Transverse colon (tissue), 4 donors: ENCODE measurements at regions not wholly inside any gene's neighbourhood (a gene's known extent, or its start where the extent isn't known, plus 50 kb on each side); places are given as distances from the start of the nearest gene placed in this dataset.

ENCODE experiments used
- POLR2A ChIP-seq: fragments of 450-650 bp; IDR thresholded peaks from one replicate; pipeline ENCODE4 v1.6.1; 2016; ENCODE audit warnings: antibody characterized with exemption, mild to moderate bottlenecking, moderate library complexity
- POLR2AphosphoS5 ChIP-seq, 3 donors: sonication (generic); formaldehyde crosslinking; IDR thresholded peaks; one replicate each; pipeline ENCODE4 v1.6.1; 2016; ENCODE audit warnings: antibody characterized with exemption in 3 of 3
- TF ChIP-seq, protein P1 (sequence below), 5 experiments: fragments of 200-600 bp in 3 of 5; fragments of 450-650 bp in 2 of 5; sonication (generic) in 3 of 5; IDR thresholded peaks; 1 replicate in 2 of 5; 2 replicates in 3 of 5; pipeline ENCODE4 v1.5.1; 2016 to 2017; ENCODE audit warnings: antibody characterized with exemption in 5 of 5, inconsistent platforms in 3 of 5, mild to moderate bottlenecking in 2 of 5, moderate library complexity in 1 of 5

DNA sequence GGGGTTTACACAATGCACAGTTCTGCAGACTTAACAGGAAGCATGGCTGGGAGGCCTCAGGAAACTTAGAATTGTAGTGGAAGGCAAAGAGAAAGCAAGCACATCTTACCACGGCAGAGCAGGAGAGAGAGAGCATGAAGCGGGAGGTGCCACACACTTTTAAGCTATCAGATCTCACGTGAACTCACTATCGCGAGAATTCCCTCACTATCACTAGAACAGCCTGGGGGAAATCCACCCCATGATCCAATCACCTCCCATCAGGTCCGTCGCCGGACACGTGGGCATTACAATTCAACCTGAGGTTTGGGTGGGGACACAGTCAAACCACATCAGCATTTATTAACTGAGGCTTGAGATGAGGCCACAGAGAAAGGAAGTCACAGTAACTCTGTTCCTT lies 326.7 kb downstream of the C16orf95 start:
- TF ChIP-seq POLR2A = no peak
- TF ChIP-seq, protein P1, sequence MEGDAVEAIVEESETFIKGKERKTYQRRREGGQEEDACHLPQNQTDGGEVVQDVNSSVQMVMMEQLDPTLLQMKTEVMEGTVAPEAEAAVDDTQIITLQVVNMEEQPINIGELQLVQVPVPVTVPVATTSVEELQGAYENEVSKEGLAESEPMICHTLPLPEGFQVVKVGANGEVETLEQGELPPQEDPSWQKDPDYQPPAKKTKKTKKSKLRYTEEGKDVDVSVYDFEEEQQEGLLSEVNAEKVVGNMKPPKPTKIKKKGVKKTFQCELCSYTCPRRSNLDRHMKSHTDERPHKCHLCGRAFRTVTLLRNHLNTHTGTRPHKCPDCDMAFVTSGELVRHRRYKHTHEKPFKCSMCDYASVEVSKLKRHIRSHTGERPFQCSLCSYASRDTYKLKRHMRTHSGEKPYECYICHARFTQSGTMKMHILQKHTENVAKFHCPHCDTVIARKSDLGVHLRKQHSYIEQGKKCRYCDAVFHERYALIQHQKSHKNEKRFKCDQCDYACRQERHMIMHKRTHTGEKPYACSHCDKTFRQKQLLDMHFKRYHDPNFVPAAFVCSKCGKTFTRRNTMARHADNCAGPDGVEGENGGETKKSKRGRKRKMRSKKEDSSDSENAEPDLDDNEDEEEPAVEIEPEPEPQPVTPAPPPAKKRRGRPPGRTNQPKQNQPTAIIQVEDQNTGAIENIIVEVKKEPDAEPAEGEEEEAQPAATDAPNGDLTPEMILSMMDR (IDR thresholded peaks at IDR 0.05) = no peak
- TF ChIP-seq POLR2AphosphoS5 (IDR thresholded peaks at IDR 0.05) = no peak
